Stimulated activated CD8-positive, alpha-beta memory T cell treated with anti-CD3 and anti-CD28 coated beads, Interleukin-7, amount 100 ng/mL, for 4 hours (primary cell): ENCODE measurements at regions not wholly inside any gene's neighbourhood (a gene's known extent, or its start where the extent isn't known, plus 50 kb on each side); places are given as distances from the start of the nearest gene placed in this dataset.

Experiments
- DNase-seq, 2 donors: peaks; one replicate each; pipeline ENCODE4 v3.0.0-alpha.2; 2020; ENCODE audit warnings: low read depth in 2 of 2

DNA sequence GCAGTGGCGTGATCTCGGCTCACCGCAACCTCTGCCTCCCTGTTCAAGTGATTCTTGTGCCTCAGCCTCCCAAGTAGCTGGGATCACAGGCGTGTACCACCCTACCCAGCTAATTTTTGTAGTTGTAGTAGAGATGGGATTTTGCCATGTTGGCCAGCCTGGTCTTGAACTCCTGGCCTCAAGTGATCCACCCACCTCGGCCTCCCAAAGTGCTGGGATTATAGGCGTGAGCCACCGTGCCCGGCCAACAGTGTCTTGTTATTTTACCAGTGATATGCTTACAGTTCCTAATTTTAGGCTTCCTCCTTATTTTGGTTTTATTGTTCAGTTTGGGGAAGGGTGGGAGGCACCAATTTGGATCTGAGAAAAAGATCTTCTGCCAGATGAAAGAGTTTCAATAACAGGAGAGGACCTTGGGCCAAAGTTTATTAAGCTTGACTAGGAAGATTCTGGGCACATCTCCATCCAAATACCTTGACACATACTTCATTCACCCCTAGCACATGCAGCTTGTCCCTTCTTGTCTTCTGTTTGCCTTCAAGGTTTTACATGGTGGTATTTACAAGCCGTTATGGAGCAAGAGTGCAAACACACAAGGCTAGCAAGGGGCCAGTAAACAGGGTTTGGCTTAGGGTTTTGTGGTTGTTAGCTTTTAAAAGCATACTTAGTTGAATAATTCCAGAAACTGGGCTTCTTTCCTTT is 168.1 kb upstream of the DMRT1 start:
- no peak for DNase-seq

DNA sequence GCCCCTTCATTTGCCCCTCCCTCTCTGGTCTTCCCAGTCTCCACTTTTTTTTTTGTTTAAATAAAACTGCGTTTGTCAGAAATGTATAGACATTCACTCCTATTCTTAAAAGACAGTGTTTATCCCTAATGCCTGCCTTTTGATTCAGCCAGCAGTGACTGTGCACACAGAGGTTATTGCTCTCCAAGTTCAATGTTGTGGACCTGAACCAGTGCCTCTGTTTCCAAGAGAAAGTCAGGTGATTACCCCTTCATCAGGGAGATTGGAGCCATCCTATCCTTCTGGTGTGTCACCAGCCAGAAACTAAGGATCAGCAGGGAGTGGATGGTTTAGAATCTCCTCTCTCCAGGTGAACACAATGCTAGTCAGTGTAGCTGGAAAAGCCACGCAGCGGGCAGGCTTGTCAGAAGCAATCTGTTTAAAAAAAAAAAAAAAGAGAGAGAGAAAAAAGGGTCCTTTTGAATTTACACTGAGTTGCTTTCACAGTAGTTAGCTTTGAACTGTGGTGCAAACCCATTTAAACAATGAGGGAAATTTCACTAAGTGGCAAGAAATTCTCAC is 167.5 kb upstream of the DMRT1 start:
- DNase-seq, result no peak

DNA sequence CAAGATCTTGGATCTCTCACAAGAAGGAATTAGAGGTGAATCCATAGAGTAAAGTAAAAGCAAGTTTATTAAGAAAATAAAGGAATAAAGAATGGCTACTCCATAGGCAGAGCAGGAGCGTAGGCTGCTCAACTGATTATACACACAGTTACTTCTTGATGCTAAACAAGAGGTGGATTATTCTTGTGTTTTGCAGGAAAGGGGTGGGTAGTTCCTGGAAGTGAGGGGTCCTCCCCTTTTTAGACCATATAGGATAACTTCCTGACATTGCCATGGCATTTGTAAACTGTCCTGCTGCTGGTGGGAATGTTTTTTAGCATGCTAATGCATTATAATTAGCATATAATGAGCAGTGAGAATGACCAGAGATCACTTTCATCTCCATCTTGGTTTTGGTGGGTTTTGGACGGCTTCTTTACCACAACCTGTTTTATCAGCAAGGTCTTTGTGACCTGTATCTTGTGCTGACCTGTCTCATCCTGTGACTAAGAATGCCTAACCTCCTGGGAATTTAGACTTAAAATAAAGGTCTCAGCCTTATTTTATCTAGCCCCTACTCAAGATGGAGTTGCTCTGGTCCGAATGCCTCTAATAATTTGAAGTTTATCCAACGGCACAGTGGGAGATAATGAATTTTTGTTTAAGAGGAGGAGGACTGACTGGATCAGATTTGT is 165.7 kb upstream of the DMRT1 start:
- DNase-seq, result no peak

DNA sequence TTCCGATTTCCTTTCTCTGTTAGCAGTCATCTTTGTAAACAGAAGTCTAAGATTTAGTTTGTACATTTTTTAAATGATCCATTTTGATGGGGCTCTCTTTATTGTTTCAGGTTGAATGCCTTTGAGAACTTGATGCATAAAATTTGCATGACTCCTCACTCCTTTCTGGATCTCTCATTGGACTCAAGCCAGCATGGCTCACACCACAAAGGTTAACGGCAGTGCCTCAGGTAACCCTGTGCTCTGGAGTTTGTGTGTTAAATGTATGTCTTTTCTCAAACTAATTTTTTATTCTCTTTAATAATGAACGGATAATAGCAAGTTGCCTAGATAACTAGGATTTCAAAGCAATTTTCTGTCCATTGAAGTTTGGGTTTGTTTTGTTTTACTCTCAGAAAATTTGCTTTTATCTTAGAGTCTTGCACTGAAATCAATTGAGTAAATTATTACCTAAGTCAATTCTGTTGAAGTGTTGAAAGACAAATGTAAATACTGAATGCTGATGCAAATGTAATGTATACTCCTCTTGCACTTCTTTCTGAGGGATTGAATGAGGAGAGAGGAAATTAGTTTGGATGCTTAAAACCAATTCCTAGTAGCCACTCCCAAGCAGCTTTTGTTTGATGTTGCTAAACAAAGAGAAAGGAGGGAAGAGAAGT is 164.6 kb upstream of the DMRT1 start:
- no peak for DNase-seq

DNA sequence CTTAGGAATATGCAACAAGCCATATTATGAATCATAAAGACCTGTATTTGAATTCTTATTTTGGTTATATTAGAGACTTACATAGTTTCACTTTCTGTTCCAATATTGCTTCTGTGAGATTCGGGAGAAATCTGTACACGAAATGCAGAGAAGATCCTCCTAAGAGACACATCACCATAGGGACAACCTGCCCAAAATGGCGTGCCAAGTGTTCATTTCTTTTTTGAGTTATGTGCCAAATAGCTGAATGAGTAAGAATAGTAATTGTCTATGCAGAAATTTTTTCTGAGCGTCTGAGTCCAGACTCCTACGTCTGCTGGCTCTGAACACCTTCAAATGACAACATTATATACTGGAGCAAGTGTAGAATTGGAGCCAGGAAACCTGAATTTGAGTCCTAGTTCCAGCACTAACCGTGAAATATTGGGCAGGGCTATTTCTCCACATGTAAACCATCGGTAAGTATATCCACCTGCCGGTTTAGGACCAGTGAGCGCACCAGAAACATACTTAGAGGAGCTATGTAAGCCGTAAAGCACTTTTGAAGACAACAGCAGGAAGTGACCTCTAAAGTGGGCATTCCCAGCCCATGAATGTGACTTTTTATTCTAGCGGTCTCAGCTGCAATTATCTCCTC is 163.9 kb upstream of the DMRT1 start:
- DNase-seq, result no peak

DNA sequence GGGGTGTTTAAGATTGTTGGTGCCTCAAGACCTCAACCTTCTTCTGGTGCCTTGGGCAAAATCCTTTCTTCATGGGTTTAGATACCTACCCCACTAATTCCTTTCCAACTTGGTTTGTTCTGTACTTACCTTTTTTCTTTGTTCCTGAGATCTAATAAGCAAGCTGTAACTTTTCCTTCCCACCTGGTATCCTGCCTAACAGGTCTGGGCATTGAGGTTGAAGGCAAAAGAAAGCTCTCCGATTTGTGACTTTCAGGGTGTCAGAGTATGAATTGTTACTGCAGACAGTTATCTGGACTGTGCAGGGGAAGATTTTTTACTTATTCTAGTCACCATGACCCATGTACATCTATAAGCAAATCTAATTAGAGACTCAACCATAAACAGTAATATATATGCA is 162.6 kb upstream of the DMRT1 start:
- no peak for DNase-seq

DNA sequence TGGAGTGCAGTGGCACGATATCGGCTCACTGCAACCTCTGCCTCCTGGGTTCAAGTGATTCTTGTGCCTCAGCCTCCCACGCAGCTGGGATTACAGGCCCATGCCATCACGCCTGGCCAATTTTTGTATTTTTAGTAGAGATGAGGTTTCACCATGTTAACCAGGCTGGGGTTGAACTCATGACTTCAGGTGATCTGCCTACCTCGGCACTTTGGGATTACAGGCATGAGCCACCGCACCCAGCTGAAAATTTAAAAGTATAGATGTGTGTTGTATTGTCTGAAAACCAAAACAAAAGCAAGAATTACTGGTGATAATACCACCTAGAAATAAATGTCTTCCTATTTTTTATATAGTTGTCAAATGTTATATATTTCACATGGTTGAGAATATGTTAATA is 162.0 kb upstream of the DMRT1 start:
- DNase-seq, result no peak

DNA sequence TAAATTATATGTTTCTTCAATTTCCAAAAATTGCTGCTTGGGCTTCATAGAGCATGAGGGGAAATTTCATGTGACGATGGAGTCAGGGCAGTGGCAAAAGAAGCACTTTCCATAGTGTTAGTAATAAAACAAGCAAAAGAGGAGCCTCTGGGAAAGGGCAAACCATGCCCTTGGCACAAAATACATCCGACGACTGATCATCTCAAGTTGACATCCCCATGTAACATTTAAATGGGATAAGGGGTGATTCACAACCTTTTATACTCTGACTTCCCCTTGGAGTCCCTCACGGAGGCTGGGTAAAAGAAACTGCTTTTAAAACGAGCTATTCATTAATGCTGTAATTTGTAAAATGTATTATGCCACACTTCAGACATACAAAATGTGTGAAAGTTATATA is 161.4 kb upstream of the DMRT1 start:
- no peak for DNase-seq

DNA sequence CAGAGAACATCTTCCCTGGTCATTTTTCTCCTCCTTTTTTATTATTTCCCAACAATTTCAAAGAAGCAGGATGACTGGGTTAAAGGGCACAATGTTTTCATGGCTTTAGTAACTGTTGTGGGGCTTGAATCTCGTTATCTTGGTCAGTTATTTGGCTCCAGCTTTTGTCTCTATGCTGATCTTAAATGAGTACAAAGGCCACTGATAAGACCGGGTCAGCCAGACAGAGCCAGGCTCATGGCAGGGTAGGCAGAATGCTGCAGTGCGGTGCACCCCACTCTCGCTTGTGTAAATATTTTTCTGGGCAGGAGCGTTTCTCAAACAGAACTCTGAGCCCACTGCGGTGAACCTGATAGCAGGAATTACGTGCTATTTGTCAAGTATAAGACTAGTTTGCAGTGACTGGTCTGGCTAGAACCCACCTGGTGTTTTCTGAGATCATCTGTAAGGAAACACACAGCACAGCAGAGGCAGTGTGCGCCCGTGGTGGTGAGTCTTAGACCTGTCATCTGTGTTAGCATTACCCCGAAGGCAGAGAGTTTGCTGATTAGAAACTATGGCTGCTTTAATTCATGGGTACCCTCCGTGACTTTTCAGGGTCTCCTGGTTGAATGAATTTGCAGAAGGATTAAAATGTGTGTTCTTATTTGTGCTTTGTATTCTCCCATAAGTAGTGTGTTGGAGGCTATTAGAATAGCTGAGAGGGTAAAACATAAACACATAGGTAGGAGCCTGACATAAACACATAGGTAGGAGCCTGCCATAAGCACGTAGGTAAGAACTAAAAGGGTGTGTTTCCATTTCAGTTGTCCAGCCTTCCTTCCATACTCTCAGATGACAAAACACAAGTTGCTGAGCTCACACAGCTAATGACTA is 158.6 kb upstream of the DMRT1 start:
- no peak for DNase-seq

DNA sequence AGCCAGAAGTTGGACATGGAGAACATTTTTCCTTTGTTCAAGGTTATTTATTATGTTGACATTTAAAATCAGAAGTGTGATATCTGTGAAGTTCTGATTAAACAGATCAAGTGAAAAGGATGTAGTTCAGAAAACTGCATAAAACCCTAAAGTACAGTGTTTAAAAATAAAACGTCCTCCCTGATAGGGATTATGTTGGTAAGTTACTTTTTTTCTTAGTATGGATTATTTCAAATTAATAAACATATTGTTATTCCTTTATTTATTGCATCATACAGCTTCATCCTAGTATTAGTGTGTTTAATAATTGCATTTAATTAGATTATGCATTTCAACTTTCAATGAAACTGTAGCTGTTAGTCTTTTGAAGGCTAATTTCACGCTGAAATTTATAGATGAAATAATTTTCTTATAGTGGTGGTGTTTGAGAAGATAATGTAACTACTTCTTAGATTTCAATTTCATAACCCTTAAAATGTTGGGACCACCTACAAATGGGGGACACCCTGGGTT is 157.9 kb upstream of the DMRT1 start:
- no peak for DNase-seq

DNA sequence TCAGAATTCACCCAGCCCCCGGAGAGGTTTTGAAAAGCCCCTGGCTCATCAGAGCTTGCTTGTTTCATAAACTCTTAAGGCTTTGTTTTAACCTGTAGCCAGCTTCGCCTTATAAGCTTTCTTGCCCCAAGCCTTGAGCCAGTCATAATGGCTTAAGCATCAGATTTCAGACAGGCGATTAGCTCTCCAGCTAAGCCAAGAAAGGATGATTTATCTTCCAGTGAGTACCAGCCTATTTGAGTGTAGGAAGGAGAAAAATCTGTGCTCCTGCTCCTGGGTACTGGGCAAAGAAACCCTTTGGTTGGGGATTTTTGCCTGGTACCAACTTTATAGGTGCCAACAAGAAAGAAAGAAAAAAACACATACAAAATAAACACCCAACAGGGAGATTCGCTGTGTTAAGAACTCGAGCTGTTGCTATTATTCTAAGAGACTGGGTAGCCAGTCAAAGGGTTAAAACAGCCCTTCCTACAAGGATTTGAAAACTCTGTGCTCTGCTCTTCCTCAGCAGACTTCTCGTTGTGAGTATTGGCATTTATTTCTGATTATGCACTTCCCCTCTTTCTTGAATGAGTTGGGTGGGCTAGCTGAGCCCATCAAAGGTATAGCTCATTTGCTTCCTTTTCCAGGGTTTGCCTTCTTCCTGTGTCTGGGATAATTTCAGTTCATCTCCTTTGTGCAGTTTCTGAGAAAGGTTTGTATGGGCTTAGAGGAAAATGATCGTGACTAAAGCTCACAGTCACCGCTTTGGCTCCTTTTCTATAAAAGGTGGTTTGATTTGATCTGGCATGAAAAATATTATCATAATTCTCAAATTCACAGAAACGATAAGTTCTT is 157.2 kb upstream of the DMRT1 start:
- DNase-seq, result no peak

DNA sequence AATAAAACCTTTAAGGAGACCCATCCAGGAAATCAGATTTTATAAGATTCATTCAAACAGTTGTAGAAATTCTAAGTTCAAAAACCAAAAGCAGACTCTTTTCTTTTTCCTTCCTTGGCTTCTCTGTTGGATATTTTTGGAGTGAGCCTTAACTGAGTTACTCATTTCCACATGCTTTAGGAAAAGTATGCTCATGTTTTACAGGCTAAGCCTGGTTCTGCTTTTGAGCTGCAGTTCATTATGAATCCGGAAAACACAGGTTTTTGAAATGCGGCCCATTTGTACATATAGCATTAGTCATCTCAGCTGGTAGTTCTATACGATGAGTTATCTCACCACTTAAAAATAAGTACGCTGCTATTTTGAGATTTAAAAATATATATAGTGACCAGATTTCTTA is 156.6 kb upstream of the DMRT1 start:
- DNase-seq, result no peak

DNA sequence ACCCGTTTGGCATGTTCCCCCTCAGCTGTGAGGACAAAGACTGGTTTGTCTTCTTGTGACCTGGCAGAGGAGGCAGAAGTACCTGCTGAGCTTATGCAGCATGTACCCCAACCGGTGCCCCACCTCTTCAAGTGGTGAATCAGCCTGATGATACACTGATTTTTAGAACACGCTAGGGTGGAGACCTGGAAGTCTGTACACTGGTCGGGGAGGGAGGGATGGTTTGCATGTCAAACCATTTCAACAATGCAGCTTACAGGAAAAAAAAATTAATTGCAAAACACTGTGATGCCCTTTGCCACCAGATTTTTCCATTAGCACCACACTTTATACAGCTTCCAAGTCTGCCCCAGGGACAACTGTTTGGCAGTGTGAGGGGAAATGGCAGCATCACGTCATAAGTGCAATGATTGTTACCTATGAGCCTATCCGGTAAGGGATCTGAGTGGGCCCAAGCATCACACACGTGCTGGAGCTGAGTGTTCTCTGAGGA is 155.1 kb upstream of the DMRT1 start:
- no peak for DNase-seq

DNA sequence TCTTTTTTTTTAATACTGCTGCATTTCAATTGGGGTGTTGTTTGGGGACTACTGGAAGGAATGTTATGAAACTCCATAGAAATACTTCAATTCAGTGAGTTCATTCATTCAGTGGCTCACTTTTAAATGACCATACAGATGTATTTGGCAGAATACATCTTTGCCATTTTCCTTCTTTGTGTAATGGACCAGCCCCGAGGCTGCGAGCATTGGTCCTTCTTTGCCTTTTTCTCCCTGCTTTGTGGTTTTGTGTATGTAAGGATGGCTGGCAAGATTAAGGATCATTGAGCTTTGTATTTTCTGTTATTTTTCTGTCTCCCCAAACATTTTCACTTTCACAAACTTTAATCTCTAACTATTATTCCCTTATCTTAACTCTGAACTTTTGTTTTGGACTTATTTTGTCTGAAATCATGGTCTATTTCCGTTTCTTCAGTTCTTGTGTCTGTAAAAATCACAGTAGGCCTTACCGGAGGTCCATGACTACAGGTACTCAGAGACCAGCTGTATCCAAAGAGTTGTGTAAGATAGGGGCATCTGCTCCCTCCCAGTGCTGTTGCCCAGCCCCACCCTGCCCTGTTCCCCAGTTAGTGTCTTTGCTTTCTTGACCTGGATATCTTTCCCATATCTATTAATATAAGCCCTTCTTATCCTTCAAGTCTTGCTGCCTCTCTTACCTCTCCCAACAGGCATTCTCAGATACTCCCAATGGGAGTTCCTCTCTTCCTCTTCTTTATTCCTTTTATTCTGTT is 154.3 kb upstream of the DMRT1 start:
- DNase-seq, result no peak

DNA sequence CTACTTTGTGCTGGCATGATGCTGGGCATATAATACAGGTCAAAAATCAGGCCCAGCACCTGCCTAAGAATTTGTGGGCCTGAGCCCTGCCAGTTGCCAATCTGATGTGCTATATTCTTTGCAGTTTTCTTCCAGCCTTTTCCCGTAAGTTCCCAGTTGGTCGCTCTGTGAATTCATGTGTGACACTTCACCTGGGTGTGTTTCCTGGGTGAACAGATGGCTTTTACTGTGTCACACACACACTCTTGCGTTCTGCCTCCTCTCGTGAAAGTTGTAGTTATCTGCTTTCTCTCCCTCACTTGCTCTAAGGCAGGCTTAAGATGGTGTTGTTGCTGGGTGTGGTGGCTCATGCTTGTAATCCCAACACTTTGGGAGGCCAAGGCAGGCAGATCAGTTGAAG is 153.5 kb upstream of the DMRT1 start:
- no peak for DNase-seq

DNA sequence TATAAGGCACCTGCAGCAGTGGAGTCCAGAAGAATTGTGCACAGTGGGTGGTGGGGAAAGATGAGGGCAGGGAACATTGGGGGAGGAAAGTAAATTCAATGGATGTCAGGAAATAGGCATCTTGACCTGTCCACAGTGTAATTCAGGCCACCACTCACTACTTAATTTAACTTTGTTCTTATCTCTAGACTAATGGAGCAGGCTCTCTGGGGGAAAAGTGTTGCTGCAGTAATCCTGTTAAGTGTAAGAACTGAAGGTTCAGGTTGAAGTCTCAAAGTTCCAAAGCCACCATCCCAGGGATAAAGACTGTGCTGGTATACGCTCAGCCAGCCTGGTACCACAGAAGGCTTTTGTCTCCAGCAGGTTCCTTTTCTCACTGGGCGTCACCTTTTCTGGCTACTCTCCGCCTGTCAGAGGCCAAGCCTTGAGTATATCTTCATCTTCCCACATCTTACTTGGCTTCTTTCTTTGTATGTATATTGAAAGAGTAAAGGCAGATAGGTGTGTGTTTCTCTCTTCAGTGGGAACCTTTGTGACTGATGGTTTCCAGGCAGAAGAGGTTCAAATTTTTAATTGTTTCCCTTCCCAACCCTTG is 150.9 kb upstream of the DMRT1 start:
- DNase-seq, result no peak

DNA sequence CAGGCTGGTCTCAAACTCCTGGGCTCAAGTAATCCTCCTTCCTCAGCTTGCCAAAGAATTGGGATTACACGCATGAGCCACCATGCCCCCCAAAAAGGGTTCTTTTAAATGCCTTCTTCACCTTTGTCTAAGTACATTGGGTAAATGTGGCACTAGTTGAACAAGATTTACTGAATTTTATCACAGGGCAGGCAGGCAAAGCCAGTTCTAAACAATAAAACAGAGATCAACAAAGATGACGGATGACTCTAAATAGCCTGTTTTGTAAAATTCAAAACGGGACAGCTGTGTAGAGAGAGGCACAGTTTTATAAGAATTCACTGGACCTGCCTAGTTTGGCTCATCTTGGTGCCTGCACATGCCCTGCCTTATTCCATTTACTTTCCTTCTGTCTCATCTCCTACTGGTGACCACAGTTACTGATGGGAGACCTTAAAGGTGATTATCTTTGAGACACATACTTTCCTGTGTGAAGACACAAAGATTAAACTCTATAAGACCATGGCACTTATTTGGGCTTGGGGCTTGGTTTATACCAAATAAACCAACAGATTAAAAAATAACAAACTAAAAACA is 149.6 kb upstream of the DMRT1 start:
- DNase-seq, result no peak

DNA sequence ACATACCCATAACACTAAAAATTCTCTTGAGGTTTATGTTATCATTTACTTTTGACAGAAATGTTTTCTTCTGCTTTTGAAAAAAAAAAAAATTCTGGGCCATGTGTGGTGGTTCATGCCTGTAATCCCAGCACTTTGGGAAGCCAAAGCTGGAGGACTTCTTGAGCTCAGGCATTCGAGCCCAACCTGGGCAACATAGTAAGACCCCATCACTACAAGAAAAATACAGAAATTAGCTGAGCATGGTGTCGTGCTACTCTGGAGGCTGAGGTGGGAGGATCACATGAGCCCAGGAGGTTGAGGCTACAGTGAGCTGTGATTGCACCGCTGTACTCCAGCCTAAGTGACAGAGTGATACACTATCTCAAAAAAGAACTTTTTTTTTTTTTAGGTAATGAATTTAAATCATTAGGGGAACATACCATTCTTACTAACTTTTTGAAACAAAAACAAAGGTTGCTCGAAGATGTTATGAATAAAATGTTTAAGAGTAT is 148.8 kb upstream of the DMRT1 start:
- no peak for DNase-seq
